ENCODE measurements at regions not wholly inside any gene's neighbourhood (a gene's known extent, or its start where the extent isn't known, plus 50 kb on each side); places are given as distances from the start of the nearest gene placed in this dataset.
A peak's percentile ranks its signal among the peaks of the same experiment; 100 is the strongest.

DNA sequence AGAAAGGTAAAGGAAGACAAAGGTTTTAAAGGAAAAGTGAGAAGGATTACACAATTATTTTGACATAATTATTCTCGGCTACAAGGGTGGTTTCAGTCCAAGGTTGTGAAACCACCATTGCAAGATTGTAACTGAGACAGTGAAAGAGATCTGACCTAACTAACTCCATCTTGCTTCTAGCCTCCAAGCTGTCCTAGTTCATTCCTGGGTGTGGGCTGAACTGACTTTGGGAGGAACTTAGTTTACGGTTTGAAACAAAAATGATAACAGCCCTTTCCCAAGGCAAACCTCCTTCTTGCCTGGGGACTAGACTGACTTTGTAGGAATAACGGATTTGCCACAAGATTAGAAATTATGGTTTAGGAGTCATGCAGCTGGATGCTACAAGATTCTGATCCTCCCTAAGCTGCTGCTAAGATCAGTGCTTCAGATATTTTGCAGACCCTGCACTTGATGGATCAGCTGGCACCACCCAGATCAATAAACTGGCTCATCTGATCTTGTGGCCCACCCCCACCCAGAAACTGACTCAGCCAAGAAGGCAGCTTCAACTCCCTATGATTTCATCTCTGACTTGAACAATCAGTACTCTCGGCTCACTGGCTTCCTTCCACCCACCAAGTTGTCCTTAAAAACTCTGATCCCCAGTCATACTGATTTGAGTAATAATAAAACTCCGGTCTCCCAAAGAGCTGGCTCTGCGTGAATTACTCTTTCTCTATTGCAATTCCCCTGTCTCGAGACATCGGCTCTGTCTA lies 57.7 kb upstream of the AADACL2 start (continued):
- TF ChIP-seq ZKSCAN8 (CRISPR knock-in tag; IDR thresholded peaks at IDR 0.05) = no peak
- TF ChIP-seq, protein P1, sequence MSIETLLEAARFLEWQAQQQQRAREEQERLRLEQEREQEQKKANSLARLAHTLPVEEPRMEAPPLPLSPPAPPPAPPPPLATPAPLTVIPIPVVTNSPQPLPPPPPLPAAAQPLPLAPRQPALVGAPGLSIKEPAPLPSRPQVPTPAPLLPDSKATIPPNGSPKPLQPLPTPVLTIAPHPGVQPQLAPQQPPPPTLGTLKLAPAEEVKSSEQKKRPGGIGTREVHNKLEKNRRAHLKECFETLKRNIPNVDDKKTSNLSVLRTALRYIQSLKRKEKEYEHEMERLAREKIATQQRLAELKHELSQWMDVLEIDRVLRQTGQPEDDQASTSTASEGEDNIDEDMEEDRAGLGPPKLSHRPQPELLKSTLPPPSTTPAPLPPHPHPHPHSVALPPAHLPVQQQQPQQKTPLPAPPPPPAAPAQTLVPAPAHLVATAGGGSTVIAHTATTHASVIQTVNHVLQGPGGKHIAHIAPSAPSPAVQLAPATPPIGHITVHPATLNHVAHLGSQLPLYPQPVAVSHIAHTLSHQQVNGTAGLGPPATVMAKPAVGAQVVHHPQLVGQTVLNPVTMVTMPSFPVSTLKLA (conservative IDR thresholded peaks at IDR 0.05) = no peak
- no peak for TF ChIP-seq KAT2B (IDR thresholded peaks at IDR 0.05; ENCODE audit: low read depth, low read length)
- no peak for TF ChIP-seq NR1H2 (CRISPR knock-in tag; IDR thresholded peaks at IDR 0.05)
- no peak for TF ChIP-seq PRPF4 (IDR thresholded peaks at IDR 0.05; ENCODE audit: insufficient read depth, low read depth, low read length, poor library complexity, severe bottlenecking)
- no peak for TF ChIP-seq HNRNPLL (IDR thresholded peaks at IDR 0.05; ENCODE audit: low read depth, low read length, poor library complexity, severe bottlenecking)
- 0 out of 2 replicates have a peak, but pooled peaks have one; percentile 10 for TF ChIP-seq NFE2L1 (tag; IDR thresholded peaks at IDR 0.05; ENCODE audit: borderline replicate concordance, low read depth)
- TF ChIP-seq EP400 (IDR thresholded peaks at IDR 0.05) = no peak
- TF ChIP-seq E2F5 (CRISPR knock-in tag; IDR thresholded peaks at IDR 0.05) = no peak
- TF ChIP-seq ZNF239 (CRISPR knock-in tag; IDR thresholded peaks at IDR 0.05) = no peak
- TF ChIP-seq HIVEP1 (CRISPR knock-in tag; IDR thresholded peaks at IDR 0.05) = no peak
- TF ChIP-seq E2F6 (IDR thresholded peaks at IDR 0.05; ENCODE audit: borderline replicate concordance in 1 of 2, extremely low read depth in 1 of 2, insufficient read depth in 1 of 2, insufficient read length in 1 of 2, low read depth in 1 of 2, low read length in 1 of 2, poor library complexity in 1 of 2, severe bottlenecking in 1 of 2) = no peak
- no peak for TF ChIP-seq NR4A1 (CRISPR knock-in tag; IDR thresholded peaks at IDR 0.05)
- no peak for TF ChIP-seq NR4A1 (tag; IDR thresholded peaks at IDR 0.05)
- no peak for TF ChIP-seq POU5F1 (IDR thresholded peaks at IDR 0.05; ENCODE audit: borderline replicate concordance, low read depth, low read length, partially characterized antibody)
- TF ChIP-seq, protein P2, sequence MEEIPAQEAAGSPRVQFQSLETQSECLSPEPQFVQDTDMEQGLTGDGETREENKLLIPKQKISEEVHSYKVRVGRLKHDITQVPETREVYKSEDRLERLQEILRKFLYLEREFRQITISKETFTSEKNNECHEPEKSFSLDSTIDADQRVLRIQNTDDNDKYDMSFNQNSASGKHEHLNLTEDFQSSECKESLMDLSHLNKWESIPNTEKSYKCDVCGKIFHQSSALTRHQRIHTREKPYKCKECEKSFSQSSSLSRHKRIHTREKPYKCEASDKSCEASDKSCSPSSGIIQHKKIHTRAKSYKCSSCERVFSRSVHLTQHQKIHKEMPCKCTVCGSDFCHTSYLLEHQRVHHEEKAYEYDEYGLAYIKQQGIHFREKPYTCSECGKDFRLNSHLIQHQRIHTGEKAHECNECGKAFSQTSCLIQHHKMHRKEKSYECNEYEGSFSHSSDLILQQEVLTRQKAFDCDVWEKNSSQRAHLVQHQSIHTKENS (CRISPR knock-in tag; IDR thresholded peaks at IDR 0.05) = no peak
- no peak for TF ChIP-seq POLR2H (tag; IDR thresholded peaks at IDR 0.05; ENCODE audit: low read depth)
- no peak for TF ChIP-seq ZEB2 (IDR thresholded peaks at IDR 0.05)
